IMR-90 (cell line): ENCODE measurements at regions not wholly inside any gene's neighbourhood (a gene's known extent, or its start where the extent isn't known, plus 50 kb on each side); places are given as distances from the start of the nearest gene placed in this dataset.

Experiments
- CEBPB ChIP-seq: IDR thresholded peaks from 2 replicates; pipeline ENCODE4 v1.6.1; 2012; ENCODE audit warnings: low read depth, low read length, improper control_type of control experiment
- CHD1 ChIP-seq: IDR thresholded peaks from 2 replicates; pipeline ENCODE4 v1.6.1; 2012; ENCODE audit warnings: low read depth, low read length, improper control_type of control experiment
- MXI1 ChIP-seq: IDR thresholded peaks from 2 replicates; pipeline ENCODE4 v1.6.1; 2012; ENCODE audit warnings: low read depth, mild to moderate bottlenecking, low read length, moderate library complexity, borderline replicate concordance
- RFX5 ChIP-seq: IDR thresholded peaks from 2 replicates; pipeline ENCODE4 v1.8.0; 2012; ENCODE audit warnings: low read depth, mild to moderate bottlenecking, low read length, moderate library complexity
- SMC3 ChIP-seq: fragments of 150-350 bp; IDR thresholded peaks from 2 replicates; pipeline ENCODE4 v1.6.1; 2016; ENCODE audit warnings: low read depth, mild to moderate bottlenecking, antibody characterized with exemption, low read length, moderate library complexity
- TF ChIP-seq, protein P1 (sequence below): conservative IDR thresholded peaks from 2 replicates; pipeline ENCODE4 v1.5.1; 2012; ENCODE audit warnings: mild to moderate bottlenecking, low read depth, low read length, improper control_type of control experiment

DNA sequence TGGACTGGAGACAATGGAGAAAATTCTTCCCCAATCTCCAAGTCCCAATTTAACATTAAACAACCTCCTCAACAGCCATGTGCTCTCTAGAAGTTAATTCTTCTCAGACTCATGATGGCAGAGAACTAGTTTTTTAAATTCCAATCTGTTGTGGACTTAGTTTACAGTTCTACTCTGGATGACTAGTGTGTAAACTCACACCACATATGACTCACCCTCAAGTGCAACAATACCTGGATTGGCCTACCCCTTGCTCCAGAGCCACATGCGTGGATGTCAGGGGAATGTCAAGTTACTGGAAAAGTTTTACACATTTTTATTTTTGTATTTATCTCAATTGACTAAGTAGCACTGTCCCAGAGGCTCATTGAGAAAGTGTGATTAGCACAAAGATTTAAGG is 136.0 kb upstream of the EFNA5 start:
- TF ChIP-seq, protein P1, sequence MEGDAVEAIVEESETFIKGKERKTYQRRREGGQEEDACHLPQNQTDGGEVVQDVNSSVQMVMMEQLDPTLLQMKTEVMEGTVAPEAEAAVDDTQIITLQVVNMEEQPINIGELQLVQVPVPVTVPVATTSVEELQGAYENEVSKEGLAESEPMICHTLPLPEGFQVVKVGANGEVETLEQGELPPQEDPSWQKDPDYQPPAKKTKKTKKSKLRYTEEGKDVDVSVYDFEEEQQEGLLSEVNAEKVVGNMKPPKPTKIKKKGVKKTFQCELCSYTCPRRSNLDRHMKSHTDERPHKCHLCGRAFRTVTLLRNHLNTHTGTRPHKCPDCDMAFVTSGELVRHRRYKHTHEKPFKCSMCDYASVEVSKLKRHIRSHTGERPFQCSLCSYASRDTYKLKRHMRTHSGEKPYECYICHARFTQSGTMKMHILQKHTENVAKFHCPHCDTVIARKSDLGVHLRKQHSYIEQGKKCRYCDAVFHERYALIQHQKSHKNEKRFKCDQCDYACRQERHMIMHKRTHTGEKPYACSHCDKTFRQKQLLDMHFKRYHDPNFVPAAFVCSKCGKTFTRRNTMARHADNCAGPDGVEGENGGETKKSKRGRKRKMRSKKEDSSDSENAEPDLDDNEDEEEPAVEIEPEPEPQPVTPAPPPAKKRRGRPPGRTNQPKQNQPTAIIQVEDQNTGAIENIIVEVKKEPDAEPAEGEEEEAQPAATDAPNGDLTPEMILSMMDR, result no peak
- TF ChIP-seq CHD1 (no peak), MXI1 (no peak), SMC3 (no peak), CEBPB (peak; percentile 14; the same call in 1 of the 2 replicates), RFX5 (no peak)
